HG02938 (cell line): ENCODE measurements at regions not wholly inside any gene's neighbourhood (a gene's known extent, or its start where the extent isn't known, plus 50 kb on each side); places are given as distances from the start of the nearest gene placed in this dataset.
A peak's percentile ranks its signal among the peaks of the same experiment; 100 is the strongest.
"Not testable (repeated sequence)": the region's sequence is repeated elsewhere in the genome, so short reads cannot be mapped to it uniquely, and the experiment has no call there.

Experiments
- ATAC-seq: cut with Tn5 transposase; IDR thresholded peaks from one replicate; pipeline ENCODE4 v1.9.1; 2021; ENCODE audit warnings: mild to moderate bottlenecking, moderate library complexity; ENCODE audit not compliant: unreplicated experiment

DNA sequence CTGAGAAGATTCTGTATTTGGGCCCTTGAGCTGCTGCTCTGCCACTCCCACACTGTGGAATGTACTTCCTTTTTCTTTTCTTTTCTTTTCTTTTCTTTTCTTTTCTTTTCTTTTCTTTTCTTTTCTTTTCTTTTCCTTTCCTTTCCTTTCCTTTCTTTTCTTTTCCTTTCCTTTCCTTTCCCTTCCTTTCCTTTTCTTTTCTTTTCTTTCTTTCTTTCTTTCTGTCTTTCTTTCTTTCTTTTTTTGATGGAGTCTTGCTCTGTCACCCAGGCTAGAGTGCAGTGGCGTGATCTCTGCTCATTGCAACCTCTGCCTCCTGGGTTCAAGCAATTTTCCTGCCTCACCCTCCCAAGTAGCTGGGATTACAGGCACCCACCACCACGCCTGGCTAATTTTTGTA, 89.8 kb downstream of the DNAAF6 start:
- ATAC-seq: not testable (repeated sequence)

DNA sequence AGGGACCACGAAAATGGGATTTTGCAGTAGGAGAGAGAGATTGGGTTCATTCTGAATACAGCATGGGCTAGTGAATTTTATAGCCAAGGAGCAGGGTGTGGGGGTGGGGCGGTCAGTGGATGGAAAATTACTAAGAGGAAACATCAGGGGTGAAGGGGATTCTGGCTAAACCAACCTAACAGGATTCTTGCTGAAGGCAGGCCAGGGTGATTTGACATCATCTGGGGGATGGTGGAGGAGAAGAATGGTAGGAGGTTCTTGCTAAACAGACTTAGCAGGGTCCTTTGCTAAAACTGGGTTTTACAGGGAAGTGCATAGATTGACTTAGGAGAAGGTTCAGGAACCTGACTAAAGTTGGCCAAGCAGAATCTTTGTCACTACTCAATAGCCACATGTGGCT, 91.9 kb downstream of the DNAAF6 start:
- no peak for ATAC-seq

GRCh38 chrX:107301253-107301652, 94.8 kb downstream of the DNAAF6 start:
- ATAC-seq: no peak

GRCh38 chrX:107304141-107304540, 97.7 kb downstream of the DNAAF6 start:
- no peak for ATAC-seq

- no peak for ATAC-seq
Measured at GRCh38 chrX:107323786-107324492, 117.5 kb downstream of the DNAAF6 start.

GRCh38 chrX:107324493-107325310, 118.3 kb downstream of the DNAAF6 start:
- no peak for ATAC-seq

DNA sequence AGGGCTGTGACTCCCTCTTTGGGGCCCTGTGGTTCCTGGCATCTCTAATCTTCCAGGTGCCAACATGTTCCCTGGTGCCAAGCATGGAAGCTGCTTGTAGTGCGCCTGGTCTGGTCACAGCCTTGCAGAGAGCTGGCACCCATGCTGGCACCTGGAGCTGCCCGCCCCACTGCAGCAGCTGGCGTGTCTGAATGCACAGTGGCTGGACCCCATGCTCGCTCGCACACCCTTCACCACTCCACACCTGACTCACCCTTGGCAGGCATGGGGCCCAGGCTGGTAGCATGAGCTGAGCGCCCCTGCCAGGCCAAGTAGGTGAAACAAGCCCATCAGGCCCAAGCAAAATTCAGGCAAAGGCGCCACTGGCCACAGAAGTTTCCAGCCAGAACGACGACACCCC, 119.1 kb downstream of the DNAAF6 start:
- no peak for ATAC-seq

DNA sequence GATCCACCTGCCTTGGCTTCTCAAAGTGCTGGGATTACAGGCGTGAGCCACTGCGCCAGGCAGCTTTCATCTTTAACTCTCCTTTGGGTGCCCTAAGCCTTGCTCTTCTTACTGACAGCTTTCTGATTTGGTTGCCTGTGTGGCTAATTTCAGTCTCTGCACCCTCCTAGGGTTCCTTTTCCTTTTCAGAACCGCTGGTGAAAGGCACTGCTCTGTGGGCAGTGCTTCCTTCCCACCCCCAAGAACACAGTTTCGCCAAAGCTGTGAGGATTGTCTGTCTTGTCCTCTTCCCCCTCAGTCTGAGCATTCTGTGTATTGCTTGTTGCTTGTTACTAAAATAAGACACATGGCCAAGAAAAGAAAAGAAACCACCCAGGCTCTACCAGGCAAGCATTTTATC, 101.4 kb upstream of the FRMPD3 start:
- ATAC-seq: no peak

- ATAC-seq: no peak
Measured at GRCh38 chrX:107348990-107349389, 100.5 kb upstream of the FRMPD3 start.

- ATAC-seq: no peak
Measured at GRCh38 chrX:107355533-107355932, 93.9 kb upstream of the FRMPD3 start.

DNA sequence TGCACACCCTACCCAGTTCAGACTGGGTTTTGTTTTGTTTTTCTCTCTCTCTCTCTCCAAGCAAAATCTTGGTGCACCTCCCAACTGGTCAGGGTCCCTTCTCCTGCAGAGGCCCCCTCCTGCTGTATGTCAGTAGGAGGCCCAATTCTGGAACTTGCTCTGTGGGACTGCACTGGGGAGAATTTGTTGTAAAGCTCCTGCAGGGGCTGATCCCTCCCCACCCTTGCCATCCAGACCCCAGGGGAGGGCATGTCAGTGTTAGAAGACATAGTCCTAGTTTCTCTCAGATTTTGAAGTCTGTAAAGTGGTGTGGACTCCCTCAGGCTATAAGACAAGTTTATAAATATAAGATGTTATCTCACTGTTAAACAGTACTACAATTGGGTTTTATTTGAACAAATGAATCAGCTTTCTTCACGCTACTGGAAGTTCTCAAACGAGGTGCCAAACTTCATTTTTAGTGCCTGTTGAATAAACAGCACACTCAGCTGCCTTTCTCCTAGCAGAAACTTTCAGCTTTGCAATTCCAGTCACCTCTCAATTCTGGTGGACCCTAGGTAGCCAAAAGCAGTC, 88.6 kb upstream of the FRMPD3 start:
- ATAC-seq: no peak

DNA sequence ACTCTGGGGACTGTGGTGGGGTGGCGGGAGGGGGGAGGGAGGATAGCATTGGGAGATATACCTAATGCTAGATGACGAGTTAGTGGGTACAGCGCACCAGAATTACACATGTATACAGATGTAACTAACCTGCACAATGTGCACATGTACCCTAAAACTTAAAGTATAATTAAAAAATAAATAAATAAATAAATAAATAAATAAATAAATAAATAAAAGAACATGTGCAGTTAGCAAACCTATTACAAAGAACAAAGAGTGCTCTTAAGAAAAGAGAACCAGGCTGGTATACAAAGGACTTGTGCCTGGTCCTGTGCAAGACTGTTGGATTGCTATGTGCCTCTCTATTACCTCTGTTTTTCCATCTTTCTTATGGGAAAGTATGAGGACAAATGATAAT, 79.3 kb upstream of the FRMPD3 start:
- ATAC-seq: not testable (repeated sequence)

GRCh38 chrX:107374132-107374531, 75.3 kb upstream of the FRMPD3 start:
- no peak for ATAC-seq

- no peak for ATAC-seq
Measured at GRCh38 chrX:107374831-107375230, 74.6 kb upstream of the FRMPD3 start.

GRCh38 chrX:107376186-107376585, 73.3 kb upstream of the FRMPD3 start:
- ATAC-seq: not testable (repeated sequence)

DNA sequence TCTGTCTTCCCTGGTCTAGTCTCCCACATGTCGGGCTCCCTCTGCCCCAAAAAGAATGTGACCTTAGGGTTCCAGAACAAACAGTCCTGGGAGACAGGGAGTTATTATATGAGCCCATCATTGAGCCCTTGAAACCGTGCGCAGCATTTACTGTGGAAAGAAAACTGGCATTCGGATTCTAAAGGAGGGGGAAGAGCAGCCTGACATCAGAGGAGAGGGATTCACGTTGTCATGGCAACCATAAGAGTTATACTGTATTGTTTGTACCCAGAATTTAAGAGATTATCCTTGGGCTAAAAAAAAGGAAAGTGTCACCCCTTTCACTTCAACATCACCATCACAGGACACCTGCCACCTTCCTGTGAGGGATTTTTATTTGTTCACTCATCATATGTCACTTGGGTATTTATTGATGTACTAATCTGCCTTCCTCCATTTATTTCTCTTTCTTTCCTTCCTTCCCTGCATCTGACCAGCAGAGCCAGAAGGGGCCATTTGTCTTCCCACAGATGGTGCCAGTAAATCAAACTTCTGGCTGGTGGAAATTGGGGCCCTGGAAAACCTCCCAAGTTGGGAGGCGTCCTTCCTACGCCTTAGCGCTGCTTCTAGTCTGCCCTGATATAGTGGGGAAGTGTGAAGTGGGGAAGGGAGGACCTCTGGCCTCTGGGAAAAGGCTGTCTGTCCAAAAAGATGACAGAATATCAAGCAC, 64.9 kb upstream of the FRMPD3 start:
- ATAC-seq: no peak

- ATAC-seq: no peak
Measured at GRCh38 chrX:107389726-107390125, 59.7 kb upstream of the FRMPD3 start.

DNA sequence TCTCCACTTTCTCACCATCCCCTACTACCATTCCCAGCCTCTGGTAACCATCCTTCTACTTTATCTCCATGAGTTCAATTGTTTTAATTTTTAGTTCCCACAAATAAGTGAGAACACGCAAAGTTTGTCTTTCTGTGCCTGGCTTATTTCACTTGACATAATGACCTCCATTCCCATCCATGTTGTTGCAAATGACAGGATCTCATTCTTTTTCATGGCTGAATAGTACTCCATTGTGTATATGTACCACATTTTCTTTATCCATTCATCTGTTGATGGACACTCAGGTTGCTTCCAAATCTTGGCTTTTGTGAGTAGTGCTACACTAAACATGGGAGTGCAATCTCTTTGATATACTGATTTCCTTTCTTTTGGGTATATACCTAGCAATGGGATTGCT, 55.8 kb upstream of the FRMPD3 start:
- not testable (repeated sequence) for ATAC-seq

DNA sequence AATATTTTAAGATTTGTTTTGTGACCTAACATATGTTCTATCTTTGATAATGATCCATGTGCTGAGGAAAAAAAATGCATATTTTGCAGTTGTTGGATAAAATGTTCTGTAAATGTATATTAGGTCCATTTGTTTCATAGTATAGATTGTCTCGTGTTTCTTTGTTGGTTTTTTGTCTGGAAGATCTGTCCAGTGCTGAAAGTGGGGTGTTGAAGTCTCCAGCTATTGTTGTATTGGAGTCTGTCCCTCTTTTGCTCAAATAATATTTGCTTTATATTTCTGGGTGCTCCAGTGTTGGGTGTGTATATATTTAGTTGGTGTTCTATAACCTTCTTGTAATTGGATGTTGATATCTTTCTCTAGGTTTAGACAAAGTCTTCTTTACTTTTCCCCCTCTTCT, 53.2 kb upstream of the FRMPD3 start:
- ATAC-seq: no peak

DNA sequence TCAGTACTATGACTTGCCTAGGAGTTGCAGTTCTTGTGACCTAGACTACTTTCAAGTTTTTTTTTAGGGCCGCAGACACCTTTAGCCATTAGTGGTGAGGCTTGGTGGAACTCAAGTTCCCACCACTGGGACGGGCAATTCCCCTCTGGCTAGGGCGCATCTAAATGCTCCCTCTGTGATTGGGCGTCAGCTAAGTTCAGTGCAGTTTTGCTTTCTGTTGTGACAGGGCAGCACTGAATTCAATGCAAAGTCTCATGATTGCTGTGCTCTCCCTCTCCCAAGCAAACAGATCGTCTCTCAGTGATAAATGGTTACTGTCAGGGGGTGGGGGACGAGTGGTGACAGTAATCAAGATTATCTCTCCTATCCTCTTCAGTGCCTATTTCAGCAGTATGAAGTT, 52.7 kb upstream of the FRMPD3 start:
- no peak for ATAC-seq

GRCh38 chrX:107398115-107398514, 51.3 kb upstream of the FRMPD3 start:
- ATAC-seq: peak; percentile 78
